A549 (cell line): ENCODE measurements at regions not wholly inside any gene's neighbourhood (a gene's known extent, or its start where the extent isn't known, plus 50 kb on each side); places are given as distances from the start of the nearest gene placed in this dataset.
A peak's percentile ranks its signal among the peaks of the same experiment; 100 is the strongest.

ENCODE experiments used
- ATAC-seq, 2 experiments: fragments of 200-7000 bp in 1 of 2; fragments of >200 bp in 1 of 2; cut with Nextera tagmentation in 1 of 2; cut with Tn5 transposase in 1 of 2; 3 replicates each; pipeline versions ENCODE4 v1.8.0 to v1.9.1; 2018 to 2020; ENCODE audit warnings: mild to moderate bottlenecking in 1 of 2, moderate library complexity in 1 of 2
- CTCF ChIA-PET: fragments of 300-600 bp; sonication (Branson Sonifier 250); formaldehyde crosslinking; extraction: SDS; loops from one replicate; lab custom pipeline; 2021; ENCODE audit warnings: antibody characterized with exemption, inconsistent platforms; lab: Yijun Ruan, JAX
- POLR2A ChIA-PET: fragments of 350-600 bp; formaldehyde crosslinking; extraction: SDS; loops from one replicate; lab custom pipeline; 2021; ENCODE audit warnings: antibody characterized with exemption, inconsistent platforms; lab: Yijun Ruan, JAX
- DNase-seq, 2 experiments: peaks; one replicate each; pipeline versions ENCODE4 v3.0.0 to v3.0.0-alpha.2; 2011 to 2016; ENCODE audit warnings: low read depth in 1 of 2, low spot score in 1 of 2
- FAIRE-seq: peaks from 2 replicates; lab custom pipeline; 2011; peaks lifted over from hg19 to GRCh38; lab: Jason Lieb, UNC
- H3K27ac ChIP-seq, 2 experiments: fragments of >200 bp; sonication (Bioruptor Twin); formaldehyde crosslinking; 3 replicates each; pipeline ENCODE4 v1.5.1; 2016 to 2017
- H3K4me1 ChIP-seq: fragments of >200 bp; sonication (Bioruptor Twin); formaldehyde crosslinking; 3 replicates; pipeline ENCODE4 v1.6.1; 2016
- H3K4me2 ChIP-seq: fragments of >200 bp; sonication (Bioruptor Twin); formaldehyde crosslinking; 3 replicates; pipeline ENCODE4 v1.6.1; 2016
- H3K4me3 ChIP-seq: fragments of >200 bp; sonication (Bioruptor Twin); formaldehyde crosslinking; 3 replicates; pipeline ENCODE4 v1.5.1; 2016
- H3K9me3 ChIP-seq: fragments of >200 bp; sonication (Bioruptor Twin); formaldehyde crosslinking; 3 replicates; pipeline ENCODE4 v1.6.1; 2016
- BHLHE40 ChIP-seq: IDR thresholded peaks from 2 replicates; pipeline ENCODE4 v1.6.1; 2012; ENCODE audit warnings: low read depth, low read length, inconsistent platforms
- CBX2 ChIP-seq: fragments of 200-600 bp; sonication (generic); IDR thresholded peaks from 2 replicates; pipeline ENCODE4 v1.6.1; 2016; ENCODE audit warnings: low read depth, mild to moderate bottlenecking, borderline replicate concordance
- CBX8 ChIP-seq: fragments of 200-600 bp; sonication (generic); IDR thresholded peaks from 2 replicates; pipeline ENCODE4 v1.6.1; 2016
- CEBPB ChIP-seq, 2 experiments: fragments of >200 bp in 1 of 2; sonication (Bioruptor Twin) in 1 of 2; formaldehyde crosslinking in 1 of 2; IDR thresholded peaks; 2 replicates each; pipeline ENCODE4 v1.6.1; 2012 to 2016
- EP300 ChIP-seq, 2 experiments: fragments of >200 bp; sonication (Bioruptor Twin); formaldehyde crosslinking; IDR thresholded peaks; 2 replicates in 1 of 2; 3 replicates in 1 of 2; pipeline ENCODE4 v1.6.1; 2016 to 2017
- ESRRA ChIP-seq: fragments of 150-350 bp; IDR thresholded peaks from 2 replicates; pipeline ENCODE4 v1.6.1; 2014; ENCODE audit warnings: mild to moderate bottlenecking, low read length, borderline replicate concordance
- FOSB ChIP-seq: fragments of 250-450 bp; sonication (Bioruptor Pico); IDR thresholded peaks from 2 replicates; pipeline ENCODE4 v1.5.0; 2020; ENCODE audit warnings: mild to moderate bottlenecking, moderate library complexity
- FOSL2 ChIP-seq, 2 experiments: fragments of 450-650 bp in 1 of 2; fragments of >200 bp in 1 of 2; sonication (Bioruptor Twin) in 1 of 2; formaldehyde crosslinking; IDR thresholded peaks; 2 replicates each; pipeline versions ENCODE4 v1.5.0 to v1.6.1; 2016 to 2020; ENCODE audit warnings: mild to moderate bottlenecking in 1 of 2, moderate library complexity in 1 of 2
- FOXS1 ChIP-seq: fragments of 250-450 bp; sonication (Bioruptor Pico); IDR thresholded peaks from 2 replicates; pipeline ENCODE4 v1.5.0; 2020; ENCODE audit warnings: mild to moderate bottlenecking, moderate library complexity
- GATA3 ChIP-seq: IDR thresholded peaks from 2 replicates; pipeline ENCODE4 v1.6.1; 2012; ENCODE audit warnings: borderline replicate concordance
- HDAC2 ChIP-seq: fragments of 200-600 bp; sonication (generic); IDR thresholded peaks from 2 replicates; pipeline ENCODE4 v1.6.1; 2016
- HOXA7 ChIP-seq: fragments of 250-450 bp; sonication (Bioruptor Pico); IDR thresholded peaks from 2 replicates; pipeline ENCODE4 v1.5.0; 2020; ENCODE audit warnings: mild to moderate bottlenecking, moderate library complexity
- JUNB ChIP-seq: fragments of >200 bp; sonication (Bioruptor Twin); formaldehyde crosslinking; IDR thresholded peaks from 2 replicates; pipeline ENCODE4 v1.6.1; 2016
- MAFK ChIP-seq: fragments of 450-650 bp; IDR thresholded peaks from 2 replicates; pipeline ENCODE4 v1.6.1; 2014; ENCODE audit not compliant: partially characterized antibody
- MAZ ChIP-seq: fragments of 150-350 bp; IDR thresholded peaks from 2 replicates; pipeline ENCODE4 v1.6.1; 2014; ENCODE audit warnings: antibody characterized with exemption, low read depth, low read length, borderline replicate concordance
- NFE2L2 ChIP-seq: fragments of 150-350 bp; conservative IDR thresholded peaks from 2 replicates; pipeline ENCODE4 v1.6.1; 2014; ENCODE audit warnings: low read length
- NR3C1 ChIP-seq: fragments of >200 bp; sonication (Bioruptor Twin); formaldehyde crosslinking; IDR thresholded peaks from 3 replicates; pipeline ENCODE4 v1.6.1; 2017
- RAD21 ChIP-seq, 2 experiments: fragments of >200 bp in 1 of 2; sonication (Bioruptor Twin) in 1 of 2; formaldehyde crosslinking in 1 of 2; IDR thresholded peaks in 1 of 2; conservative IDR thresholded peaks in 1 of 2; 2 replicates in 1 of 2; 3 replicates in 1 of 2; pipeline ENCODE4 v1.6.1; 2012 to 2018; ENCODE audit warnings: inconsistent platforms in 1 of 2
- RARB ChIP-seq: fragments of 250-450 bp; sonication (Bioruptor Pico); IDR thresholded peaks from 2 replicates; pipeline ENCODE4 v1.8.0; 2021; ENCODE audit warnings: mild to moderate bottlenecking, moderate library complexity
- RFX5 ChIP-seq: fragments of 450-650 bp; IDR thresholded peaks from 2 replicates; pipeline ENCODE4 v1.7.1; 2014; ENCODE audit warnings: antibody characterized with exemption, mild to moderate bottlenecking, moderate library complexity
- TFCP2L1 ChIP-seq: fragments of 250-450 bp; sonication (Bioruptor Pico); IDR thresholded peaks from 2 replicates; pipeline ENCODE4 v1.5.0; 2021; ENCODE audit warnings: mild to moderate bottlenecking
- ZFP36 ChIP-seq: fragments of 450-650 bp; IDR thresholded peaks from 2 replicates; pipeline ENCODE4 v1.6.1; 2014; ENCODE audit warnings: borderline replicate concordance; ENCODE audit not compliant: partially characterized antibody
- ZSCAN20 ChIP-seq: fragments of 250-450 bp; sonication (Bioruptor Pico); IDR thresholded peaks from 2 replicates; pipeline ENCODE4 v1.8.0; 2022; ENCODE audit warnings: mild to moderate bottlenecking, moderate library complexity
- WGBS: methylation state at CpG from one replicate; pipeline ENCODE4 v1.1.6; 2017; ENCODE audit errors: missing lambda C conversion rate; 5-methylcytosine and 5-hydroxymethylcytosine counted together
- TF ChIP-seq, protein P1 (sequence below): fragments of 200-600 bp; sonication (generic); IDR thresholded peaks from 2 replicates; pipeline ENCODE4 v1.6.1; 2016; ENCODE audit warnings: antibody characterized with exemption, mild to moderate bottlenecking, moderate library complexity
- TF ChIP-seq, protein P2 (sequence below): fragments of >200 bp; sonication (Bioruptor Twin); formaldehyde crosslinking; IDR thresholded peaks from 2 replicates; pipeline ENCODE4 v1.6.1; 2016
- TF ChIP-seq, protein P3 (sequence below): fragments of >200 bp; sonication (Bioruptor Twin); formaldehyde crosslinking; IDR thresholded peaks from 3 replicates; pipeline ENCODE4 v1.5.1; 2016

DNA sequence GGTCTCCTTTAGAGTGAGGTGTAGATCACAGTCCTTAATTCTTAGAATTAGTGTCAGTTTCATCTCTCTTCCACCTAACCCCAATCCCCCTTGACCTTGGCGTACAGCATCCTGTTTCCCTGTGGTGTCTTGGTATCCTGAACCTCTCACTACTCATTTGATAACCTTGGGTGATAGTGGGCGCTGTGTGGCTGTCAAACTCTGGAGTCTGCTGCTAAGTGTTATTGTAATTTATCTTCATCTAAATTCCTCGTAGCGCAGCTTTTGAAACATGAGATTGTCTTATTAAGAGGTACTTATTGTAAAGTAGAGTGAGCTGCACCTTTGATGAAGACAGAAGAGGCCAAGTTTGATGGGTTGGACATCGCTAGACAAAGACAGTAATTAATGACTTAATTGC lies 222.6 kb upstream of the SPRED2 start:
- FAIRE-seq, result no peak
- H3K27ac ChIP-seq, result no peak overlapping the region
- no peaks in the 10 kb centered on the region for H3K4me1 ChIP-seq
- no peak for DNase-seq
- ChIA-PET POLR2A (no interaction called here), CTCF (no interaction called here)
- H3K4me3 ChIP-seq, result no peak overlapping the region
- WGBS, result 86% methylated on average over 5 of the region's 5 CpGs
- no peak overlapping the region for H3K4me2 ChIP-seq
- ATAC-seq, result no peak
- TF ChIP-seq RFX5, result no peak
- TF ChIP-seq RARB, result no peak
- TF ChIP-seq, protein P1, sequence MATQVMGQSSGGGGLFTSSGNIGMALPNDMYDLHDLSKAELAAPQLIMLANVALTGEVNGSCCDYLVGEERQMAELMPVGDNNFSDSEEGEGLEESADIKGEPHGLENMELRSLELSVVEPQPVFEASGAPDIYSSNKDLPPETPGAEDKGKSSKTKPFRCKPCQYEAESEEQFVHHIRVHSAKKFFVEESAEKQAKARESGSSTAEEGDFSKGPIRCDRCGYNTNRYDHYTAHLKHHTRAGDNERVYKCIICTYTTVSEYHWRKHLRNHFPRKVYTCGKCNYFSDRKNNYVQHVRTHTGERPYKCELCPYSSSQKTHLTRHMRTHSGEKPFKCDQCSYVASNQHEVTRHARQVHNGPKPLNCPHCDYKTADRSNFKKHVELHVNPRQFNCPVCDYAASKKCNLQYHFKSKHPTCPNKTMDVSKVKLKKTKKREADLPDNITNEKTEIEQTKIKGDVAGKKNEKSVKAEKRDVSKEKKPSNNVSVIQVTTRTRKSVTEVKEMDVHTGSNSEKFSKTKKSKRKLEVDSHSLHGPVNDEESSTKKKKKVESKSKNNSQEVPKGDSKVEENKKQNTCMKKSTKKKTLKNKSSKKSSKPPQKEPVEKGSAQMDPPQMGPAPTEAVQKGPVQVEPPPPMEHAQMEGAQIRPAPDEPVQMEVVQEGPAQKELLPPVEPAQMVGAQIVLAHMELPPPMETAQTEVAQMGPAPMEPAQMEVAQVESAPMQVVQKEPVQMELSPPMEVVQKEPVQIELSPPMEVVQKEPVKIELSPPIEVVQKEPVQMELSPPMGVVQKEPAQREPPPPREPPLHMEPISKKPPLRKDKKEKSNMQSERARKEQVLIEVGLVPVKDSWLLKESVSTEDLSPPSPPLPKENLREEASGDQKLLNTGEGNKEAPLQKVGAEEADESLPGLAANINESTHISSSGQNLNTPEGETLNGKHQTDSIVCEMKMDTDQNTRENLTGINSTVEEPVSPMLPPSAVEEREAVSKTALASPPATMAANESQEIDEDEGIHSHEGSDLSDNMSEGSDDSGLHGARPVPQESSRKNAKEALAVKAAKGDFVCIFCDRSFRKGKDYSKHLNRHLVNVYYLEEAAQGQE, result no peak
- TF ChIP-seq NR3C1, result no peak
- no peak for TF ChIP-seq CBX2
- no peak for TF ChIP-seq FOXS1 (CRISPR knock-in tag)
- TF ChIP-seq EP300 (IDR thresholded peaks at IDR 0.05), result no peak
- no peak for TF ChIP-seq JUNB
- no peak for TF ChIP-seq FOSB
- no peak for TF ChIP-seq ZSCAN20
- TF ChIP-seq ESRRA, result no peak
- TF ChIP-seq TFCP2L1 (CRISPR knock-in tag), result no peak
- TF ChIP-seq CEBPB (IDR thresholded peaks at IDR 0.05), result no peak
- no peak for TF ChIP-seq MAFK
- no peak for TF ChIP-seq FOSL2 (IDR thresholded peaks at IDR 0.05)
- TF ChIP-seq FOSL2 (CRISPR knock-in tag; IDR thresholded peaks at IDR 0.05), result no peak
- TF ChIP-seq GATA3, result no peak
- TF ChIP-seq, protein P2, sequence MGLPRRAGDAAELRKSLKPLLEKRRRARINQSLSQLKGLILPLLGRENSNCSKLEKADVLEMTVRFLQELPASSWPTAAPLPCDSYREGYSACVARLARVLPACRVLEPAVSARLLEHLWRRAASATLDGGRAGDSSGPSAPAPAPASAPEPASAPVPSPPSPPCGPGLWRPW, result no peak
- no peak for TF ChIP-seq NFE2L2
- TF ChIP-seq HDAC2, result no peak
- TF ChIP-seq ZFP36, result no peak
- H3K9me3 ChIP-seq, result no peaks in the 10 kb centered on the region

DNA sequence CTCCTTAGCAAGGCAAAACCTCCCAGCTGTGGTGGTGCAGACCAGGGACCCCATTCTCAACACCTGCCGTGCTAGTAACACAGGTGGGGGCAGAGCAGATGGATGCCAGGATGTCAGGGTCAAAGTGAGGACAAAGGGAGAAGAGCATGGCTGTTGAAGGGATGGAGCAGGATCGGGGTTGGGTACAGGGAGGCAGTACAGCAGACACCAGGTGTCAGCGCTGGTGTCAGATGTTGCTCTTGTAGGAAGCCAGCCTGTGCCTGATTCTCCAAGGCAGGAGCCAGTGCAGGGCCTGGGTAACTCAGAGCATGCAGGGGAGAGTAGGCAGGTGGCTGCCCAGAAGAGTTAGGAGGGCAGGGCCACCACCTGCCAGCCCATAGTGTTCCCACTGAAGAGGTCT lies 222.1 kb upstream of the SPRED2 start:
- WGBS, result 38% methylated on average over 3 of the region's 3 CpGs
- CTCF ChIA-PET, result interaction anchor here (2.9 kb wide), 1 partner anchor 14 kb away, joined by 20 read pairs; no protein-coding TSS in a partner anchor
- H3K4me3 ChIP-seq, result no peak overlapping the region
- FAIRE-seq, result no peak
- peak; percentile 23 to 28; a peak in 1 of 6 replicates for ATAC-seq
- TF ChIP-seq MAZ, result no peak
- TF ChIP-seq FOSL2 (IDR thresholded peaks at IDR 0.05), result no peak
- TF ChIP-seq FOSL2 (CRISPR knock-in tag; IDR thresholded peaks at IDR 0.05), result no peak
- TF ChIP-seq, protein P3, sequence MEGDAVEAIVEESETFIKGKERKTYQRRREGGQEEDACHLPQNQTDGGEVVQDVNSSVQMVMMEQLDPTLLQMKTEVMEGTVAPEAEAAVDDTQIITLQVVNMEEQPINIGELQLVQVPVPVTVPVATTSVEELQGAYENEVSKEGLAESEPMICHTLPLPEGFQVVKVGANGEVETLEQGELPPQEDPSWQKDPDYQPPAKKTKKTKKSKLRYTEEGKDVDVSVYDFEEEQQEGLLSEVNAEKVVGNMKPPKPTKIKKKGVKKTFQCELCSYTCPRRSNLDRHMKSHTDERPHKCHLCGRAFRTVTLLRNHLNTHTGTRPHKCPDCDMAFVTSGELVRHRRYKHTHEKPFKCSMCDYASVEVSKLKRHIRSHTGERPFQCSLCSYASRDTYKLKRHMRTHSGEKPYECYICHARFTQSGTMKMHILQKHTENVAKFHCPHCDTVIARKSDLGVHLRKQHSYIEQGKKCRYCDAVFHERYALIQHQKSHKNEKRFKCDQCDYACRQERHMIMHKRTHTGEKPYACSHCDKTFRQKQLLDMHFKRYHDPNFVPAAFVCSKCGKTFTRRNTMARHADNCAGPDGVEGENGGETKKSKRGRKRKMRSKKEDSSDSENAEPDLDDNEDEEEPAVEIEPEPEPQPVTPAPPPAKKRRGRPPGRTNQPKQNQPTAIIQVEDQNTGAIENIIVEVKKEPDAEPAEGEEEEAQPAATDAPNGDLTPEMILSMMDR, result no peak
- TF ChIP-seq RAD21 (conservative IDR thresholded peaks at IDR 0.05 in 1 of 2, IDR thresholded peaks at IDR 0.05 in 1 of 2), result no peak
- TF ChIP-seq HOXA7 (CRISPR knock-in tag), result no peak
- TF ChIP-seq CEBPB (IDR thresholded peaks at IDR 0.05), result no peak
- TF ChIP-seq BHLHE40, result no peak
- no peak for TF ChIP-seq CBX8
- TF ChIP-seq, protein P1, result no peak
- TF ChIP-seq CBX2, result no peak
- TF ChIP-seq, protein P2, result no peak
- no peaks in the 10 kb centered on the region for H3K4me1 ChIP-seq
- POLR2A ChIA-PET, result no interaction called here
- no peak overlapping the region for H3K27ac ChIP-seq
- H3K4me2 ChIP-seq, result no peak overlapping the region
- DNase-seq, result no peak
- no peaks in the 10 kb centered on the region for H3K9me3 ChIP-seq
